ENCODE measurements at regions not wholly inside any gene's neighbourhood (a gene's known extent, or its start where the extent isn't known, plus 50 kb on each side); places are given as distances from the start of the nearest gene placed in this dataset.

DNA sequence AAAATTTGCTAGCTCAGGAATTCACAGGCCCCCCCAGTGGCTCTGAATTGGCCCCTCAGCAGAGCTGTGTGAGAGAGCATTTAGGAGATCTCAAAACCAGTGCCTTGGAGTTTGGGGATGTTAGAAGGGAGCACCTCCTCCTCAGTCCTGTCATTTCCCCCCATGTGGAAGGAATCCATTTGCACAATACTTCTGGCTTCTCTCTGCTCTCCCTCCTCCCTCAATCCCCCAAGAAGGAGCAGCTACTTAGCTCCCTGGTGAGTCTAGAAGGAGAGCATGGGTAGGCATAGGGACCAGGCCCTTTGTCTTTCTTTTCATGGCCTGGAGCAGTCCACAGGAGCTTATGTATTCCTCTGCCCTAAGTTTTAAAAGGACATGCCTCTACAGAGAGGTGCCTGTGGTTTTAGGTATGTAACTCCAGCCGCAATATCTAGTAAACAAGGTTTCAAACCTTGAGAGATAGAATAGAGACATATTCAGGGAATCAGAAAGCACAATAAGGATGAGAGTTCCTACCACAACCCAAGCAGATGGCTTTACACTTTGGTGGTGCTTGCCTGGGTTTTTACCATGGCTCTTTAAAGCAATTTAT lies 199.4 kb downstream of the FCRL5 start:
- intact Hi-C loops (cut with micrococcal nuclease), result no loop called here
- POLR2A ChIA-PET, result no interaction called here

More for the DNA sequence above, 199.4 kb downstream of the FCRL5 start:
- H3K27ac ChIP-seq (ENCODE audit: insufficient read depth, low read depth, low read length), result no peak overlapping the region
- no peak overlapping the region for H3K9ac ChIP-seq (replicated peaks; ENCODE audit: extremely low read depth, insufficient read depth, low read length)
- no peak overlapping the region for H2AFZ ChIP-seq (ENCODE audit: low read depth, low read length)
- no TSS peak for BruUV-seq (replicated peaks)
- H4K20me1 ChIP-seq (replicated peaks; ENCODE audit: control insufficient read depth, extremely low read depth, insufficient read depth, low read length), result no peaks in the 10 kb centered on the region
- no peak for TF ChIP-seq JUN (IDR thresholded peaks at IDR 0.05; ENCODE audit: borderline replicate concordance, insufficient read depth, insufficient read length, low read depth)
- no peak for TF ChIP-seq POLR2A (IDR thresholded peaks at IDR 0.05; ENCODE audit: low read depth, low read length)
- TF ChIP-seq, protein P1, sequence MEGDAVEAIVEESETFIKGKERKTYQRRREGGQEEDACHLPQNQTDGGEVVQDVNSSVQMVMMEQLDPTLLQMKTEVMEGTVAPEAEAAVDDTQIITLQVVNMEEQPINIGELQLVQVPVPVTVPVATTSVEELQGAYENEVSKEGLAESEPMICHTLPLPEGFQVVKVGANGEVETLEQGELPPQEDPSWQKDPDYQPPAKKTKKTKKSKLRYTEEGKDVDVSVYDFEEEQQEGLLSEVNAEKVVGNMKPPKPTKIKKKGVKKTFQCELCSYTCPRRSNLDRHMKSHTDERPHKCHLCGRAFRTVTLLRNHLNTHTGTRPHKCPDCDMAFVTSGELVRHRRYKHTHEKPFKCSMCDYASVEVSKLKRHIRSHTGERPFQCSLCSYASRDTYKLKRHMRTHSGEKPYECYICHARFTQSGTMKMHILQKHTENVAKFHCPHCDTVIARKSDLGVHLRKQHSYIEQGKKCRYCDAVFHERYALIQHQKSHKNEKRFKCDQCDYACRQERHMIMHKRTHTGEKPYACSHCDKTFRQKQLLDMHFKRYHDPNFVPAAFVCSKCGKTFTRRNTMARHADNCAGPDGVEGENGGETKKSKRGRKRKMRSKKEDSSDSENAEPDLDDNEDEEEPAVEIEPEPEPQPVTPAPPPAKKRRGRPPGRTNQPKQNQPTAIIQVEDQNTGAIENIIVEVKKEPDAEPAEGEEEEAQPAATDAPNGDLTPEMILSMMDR (IDR thresholded peaks at IDR 0.05; ENCODE audit: extremely low read depth in 1 of 2, insufficient read depth in 1 of 2, low read depth in 1 of 2, low read length in 2 of 2), result no peak
- TF ChIP-seq, protein P2, sequence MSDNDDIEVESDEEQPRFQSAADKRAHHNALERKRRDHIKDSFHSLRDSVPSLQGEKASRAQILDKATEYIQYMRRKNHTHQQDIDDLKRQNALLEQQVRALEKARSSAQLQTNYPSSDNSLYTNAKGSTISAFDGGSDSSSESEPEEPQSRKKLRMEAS (IDR thresholded peaks at IDR 0.05; ENCODE audit: insufficient read depth, insufficient read length), result no peak
- TF ChIP-seq FOS (IDR thresholded peaks at IDR 0.05; ENCODE audit: borderline replicate concordance, insufficient read depth, low read length), result no peak
- TF ChIP-seq POLR2AphosphoS5 (IDR thresholded peaks at IDR 0.05; ENCODE audit: insufficient read depth, low read depth, low read length), result no peak
- TF ChIP-seq GATA2 (IDR thresholded peaks at IDR 0.05; ENCODE audit: insufficient read depth, insufficient read length, low read depth, low read length), result no peak
- no peak for TF ChIP-seq MYC (IDR thresholded peaks at IDR 0.05; ENCODE audit: low read depth, low read length)
- no peak for TF ChIP-seq EZH2 (IDR thresholded peaks at IDR 0.05; ENCODE audit: borderline replicate concordance, low read depth, low read length, severe bottlenecking)
- H3K4me3 ChIP-seq (replicated peaks in 1 of 3; ENCODE audit: insufficient read depth in 1 of 3, low read depth in 1 of 3, low read length in 3 of 3), result no peak overlapping the region
- DNase-seq (ENCODE audit: low read depth, low spot score) (no peak), FAIRE-seq (no peak)
- H3K4me1 ChIP-seq (ENCODE audit: control insufficient read depth, extremely low read depth, insufficient read depth, low read length), result no peaks in the 10 kb centered on the region
- H3K9me3 ChIP-seq (replicated peaks; ENCODE audit: control insufficient read depth, insufficient read depth, low read length), result no peaks in the 10 kb centered on the region
- no peaks in the 10 kb centered on the region for H3K9me1 ChIP-seq (replicated peaks; ENCODE audit: control insufficient read depth, extremely low read depth, insufficient read depth, low read length)
- H3K27me3 ChIP-seq (ENCODE audit: control insufficient read depth in 2 of 2, insufficient read depth in 2 of 2, low read length in 2 of 2), result peaks cover 2 to 12% of the 10 kb centered on the region in 2 experiments
- dilution Hi-C loops (cut with MboI; ENCODE audit: extremely low pct_ligation_motif_present, low sequenced_read_pairs), result loop anchor here (25.0 kb wide), 1 partner anchor 141 kb away; no protein-coding TSS in a partner anchor
- CTCF ChIA-PET, result interaction anchor here (0.6 to 1.4 kb wide), 6 partner anchors 9 to 153 kb away, joined by 3 to 4 read pairs (median 3); no protein-coding TSS in a partner anchor
- H3K79me2 ChIP-seq (ENCODE audit: control insufficient read depth, insufficient read depth, low read length), result no peaks in the 10 kb centered on the region
- H3K36me3 ChIP-seq (ENCODE audit: control insufficient read depth in 2 of 2, extremely low read depth in 1 of 2, insufficient read depth in 2 of 2, low read length in 2 of 2), result no peaks in the 10 kb centered on the region
- H3K4me2 ChIP-seq (ENCODE audit: insufficient read depth, low read length), result no peak overlapping the region

All from endothelial cell of umbilical vein (primary cell).